HEK293 (cell line): ENCODE measurements at regions not wholly inside any gene's neighbourhood (a gene's known extent, or its start where the extent isn't known, plus 50 kb on each side); places are given as distances from the start of the nearest gene placed in this dataset.

Experiments
- CTCF ChIA-PET: fragments of 350-600 bp; formaldehyde crosslinking; extraction: SDS; loops from one replicate; lab custom pipeline; 2021; ENCODE audit warnings: antibody characterized with exemption; lab: Yijun Ruan, JAX
- POLR2A ChIA-PET: fragments of 300-600 bp; formaldehyde crosslinking; extraction: SDS; loops from one replicate; lab custom pipeline; 2020; ENCODE audit warnings: antibody characterized with exemption, inconsistent platforms; lab: Yijun Ruan, JAX
- H3K27ac ChIP-seq: fragments of 200-500 bp; sonication (Bioruptor generic); 2 replicates; pipeline ENCODE4 v1.5.1; 2014; ENCODE audit warnings: low read depth, low read length, control low read depth, inconsistent platforms; ENCODE audit errors: extremely low read depth
- H3K36me3 ChIP-seq, 2 experiments: fragments of 200-500 bp in 1 of 2; sonication (Bioruptor generic) in 1 of 2; 1 replicate in 1 of 2; 2 replicates in 1 of 2; pipeline ENCODE4 v1.5.1; 2014 to 2017; ENCODE audit warnings: inconsistent platforms in 2 of 2, low read length in 2 of 2; ENCODE audit not compliant: control insufficient read depth in 2 of 2, insufficient read depth in 1 of 2
- H3K4me1 ChIP-seq: fragments of 200-500 bp; sonication (Bioruptor generic); 2 replicates; pipeline ENCODE4 v1.5.1; 2014; ENCODE audit warnings: mild to moderate bottlenecking, low read length, inconsistent platforms; ENCODE audit not compliant: control insufficient read depth, insufficient read depth
- H3K4me3 ChIP-seq: 2 replicates; pipeline ENCODE4 v1.5.1; 2011; ENCODE audit warnings: low read depth, mild to moderate bottlenecking, control low read depth, low read length, moderate library complexity
- H3K9me3 ChIP-seq: fragments of 200-500 bp; sonication (Bioruptor generic); 2 replicates; pipeline ENCODE4 v1.5.1; 2014; ENCODE audit warnings: low read depth, low read length, inconsistent platforms; ENCODE audit not compliant: control insufficient read depth, insufficient read depth
- GFI1B ChIP-seq: fragments of 450-650 bp; formaldehyde crosslinking; IDR thresholded peaks from 2 replicates; pipeline ENCODE4 v1.5.1; 2016; ENCODE audit warnings: missing biosample characterization, missing genetic modification characterization
- KLF10 ChIP-seq: fragments of 450-650 bp; IDR thresholded peaks from 2 replicates; pipeline ENCODE4 v1.5.1; 2018; ENCODE audit warnings: missing biosample characterization, mild to moderate bottlenecking, missing genetic modification characterization
- KLF17 ChIP-seq: fragments of 450-650 bp; formaldehyde crosslinking; IDR thresholded peaks from 2 replicates; pipeline ENCODE4 v1.5.1; 2016; ENCODE audit warnings: missing biosample characterization, missing genetic modification characterization
- MZF1 ChIP-seq: fragments of 450-650 bp; formaldehyde crosslinking; IDR thresholded peaks from 2 replicates; pipeline ENCODE4 v1.5.1; 2017; ENCODE audit warnings: missing biosample characterization, missing genetic modification characterization, borderline replicate concordance
- OSR2 ChIP-seq: fragments of 450-650 bp; formaldehyde crosslinking; IDR thresholded peaks from 2 replicates; pipeline ENCODE4 v1.5.1; 2016; ENCODE audit warnings: missing biosample characterization, missing genetic modification characterization
- PRDM1 ChIP-seq: fragments of 450-650 bp; formaldehyde crosslinking; IDR thresholded peaks from 2 replicates; pipeline ENCODE4; 2016; ENCODE audit warnings: missing biosample characterization, missing genetic modification characterization
- SCRT1 ChIP-seq: fragments of 450-650 bp; formaldehyde crosslinking; IDR thresholded peaks from 2 replicates; pipeline ENCODE4 v1.5.1; 2016; ENCODE audit warnings: missing biosample characterization, missing genetic modification characterization, borderline replicate concordance
- SP2 ChIP-seq: fragments of 450-650 bp; formaldehyde crosslinking; IDR thresholded peaks from 2 replicates; pipeline ENCODE4 v1.5.1; 2016; ENCODE audit warnings: missing biosample characterization, missing genetic modification characterization
- ZBTB8A ChIP-seq: fragments of 450-650 bp; formaldehyde crosslinking; IDR thresholded peaks from 2 replicates; pipeline ENCODE4 v1.5.1; 2016; ENCODE audit warnings: missing biosample characterization, missing genetic modification characterization
- ZFHX2 ChIP-seq: fragments of 450-650 bp; formaldehyde crosslinking; conservative IDR thresholded peaks from 2 replicates; pipeline ENCODE4 v1.5.1; 2016; ENCODE audit warnings: missing biosample characterization, missing genetic modification characterization
- ZFP69B ChIP-seq: fragments of 450-650 bp; formaldehyde crosslinking; IDR thresholded peaks from 2 replicates; pipeline ENCODE4 v1.5.1; 2016; ENCODE audit warnings: missing biosample characterization, missing genetic modification characterization
- ZIC2 ChIP-seq: fragments of 450-650 bp; formaldehyde crosslinking; IDR thresholded peaks from 2 replicates; pipeline ENCODE4 v1.5.1; 2016; ENCODE audit warnings: missing biosample characterization, missing genetic modification characterization
- ZNF169 ChIP-seq: fragments of 450-650 bp; formaldehyde crosslinking; IDR thresholded peaks from 2 replicates; pipeline ENCODE4 v1.5.1; 2016; ENCODE audit warnings: missing biosample characterization, missing genetic modification characterization
- ZNF311 ChIP-seq: fragments of 450-650 bp; formaldehyde crosslinking; IDR thresholded peaks from 2 replicates; pipeline ENCODE4 v1.5.1; 2017; ENCODE audit warnings: missing biosample characterization, missing genetic modification characterization, borderline replicate concordance
- ZNF426 ChIP-seq: fragments of 450-650 bp; formaldehyde crosslinking; IDR thresholded peaks from 2 replicates; pipeline ENCODE4 v1.5.1; 2017; ENCODE audit warnings: missing biosample characterization, missing genetic modification characterization, mild to moderate bottlenecking, inconsistent platforms, moderate library complexity
- ZNF510 ChIP-seq: fragments of 450-650 bp; formaldehyde crosslinking; IDR thresholded peaks from 2 replicates; pipeline ENCODE4 v1.5.1; 2018; ENCODE audit warnings: mild to moderate bottlenecking, missing genetic modification characterization, missing biosample characterization; ENCODE audit not compliant: insufficient replicate concordance
- ZNF629 ChIP-seq: fragments of 450-650 bp; formaldehyde crosslinking; IDR thresholded peaks from 2 replicates; pipeline ENCODE4 v1.5.1; 2017; ENCODE audit warnings: missing biosample characterization, missing genetic modification characterization
- ZNF658 ChIP-seq: fragments of 450-650 bp; formaldehyde crosslinking; IDR thresholded peaks from 2 replicates; pipeline ENCODE4; 2016; ENCODE audit warnings: missing biosample characterization, missing genetic modification characterization
- ZNF670 ChIP-seq: fragments of 450-650 bp; formaldehyde crosslinking; IDR thresholded peaks from 2 replicates; pipeline ENCODE4 v1.5.1; 2016; ENCODE audit warnings: missing biosample characterization, missing genetic modification characterization, low read depth
- ZNF792 ChIP-seq: fragments of 450-650 bp; formaldehyde crosslinking; IDR thresholded peaks from 2 replicates; pipeline ENCODE4 v1.5.1; 2016; ENCODE audit warnings: missing biosample characterization, missing genetic modification characterization
- TF ChIP-seq, protein P1 (sequence below): fragments of 450-650 bp; IDR thresholded peaks from 2 replicates; pipeline ENCODE4 v1.5.1; 2018; ENCODE audit warnings: missing biosample characterization, mild to moderate bottlenecking, missing genetic modification characterization
- TF ChIP-seq, protein P2 (sequence below): fragments of 450-650 bp; formaldehyde crosslinking; IDR thresholded peaks from 2 replicates; pipeline ENCODE4 v1.5.1; 2016; ENCODE audit warnings: missing biosample characterization, missing genetic modification characterization

GRCh38 chr5:126097876-126098275 is 325.3 kb upstream of the GRAMD2B start:
- ChIA-PET CTCF (interaction anchor here (0.6 kb wide), 1 partner anchor 186 kb away, joined by 3 read pairs; no protein-coding TSS in a partner anchor), POLR2A (no interaction called here)
- no peak overlapping the region for H3K4me3 ChIP-seq
- TF ChIP-seq ZIC2 (tag by site-specific recombination) = no peak
- no peak for TF ChIP-seq ZFP69B (tag by site-specific recombination)
- TF ChIP-seq, protein P1, sequence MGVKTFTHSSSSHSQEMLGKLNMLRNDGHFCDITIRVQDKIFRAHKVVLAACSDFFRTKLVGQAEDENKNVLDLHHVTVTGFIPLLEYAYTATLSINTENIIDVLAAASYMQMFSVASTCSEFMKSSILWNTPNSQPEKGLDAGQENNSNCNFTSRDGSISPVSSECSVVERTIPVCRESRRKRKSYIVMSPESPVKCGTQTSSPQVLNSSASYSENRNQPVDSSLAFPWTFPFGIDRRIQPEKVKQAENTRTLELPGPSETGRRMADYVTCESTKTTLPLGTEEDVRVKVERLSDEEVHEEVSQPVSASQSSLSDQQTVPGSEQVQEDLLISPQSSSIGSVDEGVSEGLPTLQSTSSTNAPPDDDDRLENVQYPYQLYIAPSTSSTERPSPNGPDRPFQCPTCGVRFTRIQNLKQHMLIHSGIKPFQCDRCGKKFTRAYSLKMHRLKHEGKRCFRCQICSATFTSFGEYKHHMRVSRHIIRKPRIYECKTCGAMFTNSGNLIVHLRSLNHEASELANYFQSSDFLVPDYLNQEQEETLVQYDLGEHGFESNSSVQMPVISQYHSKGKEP = no peak
- TF ChIP-seq OSR2 (tag by site-specific recombination) = no peak
- TF ChIP-seq ZNF792 (tag by site-specific recombination) = no peak
- TF ChIP-seq SCRT1 (tag by site-specific recombination) = no peak
- no peak for TF ChIP-seq ZNF169 (tag by site-specific recombination)
- no peak for TF ChIP-seq ZNF629
- no peak for TF ChIP-seq SP2 (tag by site-specific recombination)
- no peak for TF ChIP-seq ZFHX2 (tag by site-specific recombination)
- TF ChIP-seq GFI1B = no peak
- TF ChIP-seq, protein P2, sequence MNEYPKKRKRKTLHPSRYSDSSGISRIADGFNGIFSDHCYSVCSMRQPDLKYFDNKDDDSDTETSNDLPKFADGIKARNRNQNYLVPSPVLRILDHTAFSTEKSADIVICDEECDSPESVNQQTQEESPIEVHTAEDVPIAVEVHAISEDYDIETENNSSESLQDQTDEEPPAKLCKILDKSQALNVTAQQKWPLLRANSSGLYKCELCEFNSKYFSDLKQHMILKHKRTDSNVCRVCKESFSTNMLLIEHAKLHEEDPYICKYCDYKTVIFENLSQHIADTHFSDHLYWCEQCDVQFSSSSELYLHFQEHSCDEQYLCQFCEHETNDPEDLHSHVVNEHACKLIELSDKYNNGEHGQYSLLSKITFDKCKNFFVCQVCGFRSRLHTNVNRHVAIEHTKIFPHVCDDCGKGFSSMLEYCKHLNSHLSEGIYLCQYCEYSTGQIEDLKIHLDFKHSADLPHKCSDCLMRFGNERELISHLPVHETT (tag by site-specific recombination) = no peak
- TF ChIP-seq KLF17 = no peak
- TF ChIP-seq ZNF510 = no peak
- no peak for TF ChIP-seq ZNF311 (tag by site-specific recombination)
- TF ChIP-seq PRDM1 (tag by site-specific recombination) = no peak
- no peaks in the 10 kb centered on the region for H3K4me1 ChIP-seq
- no peaks in the 10 kb centered on the region for H3K36me3 ChIP-seq
- no peaks in the 10 kb centered on the region for H3K9me3 ChIP-seq
- no peak overlapping the region for H3K27ac ChIP-seq

- no peaks in the 10 kb centered on the region for H3K36me3 ChIP-seq
- ChIA-PET CTCF (interaction anchor here (0.6 kb wide), 1 partner anchor 187 kb away, joined by 3 read pairs; no protein-coding TSS in a partner anchor), POLR2A (no interaction called here)
- H3K4me3 ChIP-seq = no peak overlapping the region
- TF ChIP-seq ZNF426 (tag by site-specific recombination) = no peak
- no peak for TF ChIP-seq ZNF658 (tag by site-specific recombination)
- no peak for TF ChIP-seq MZF1
- no peak for TF ChIP-seq ZBTB8A
- no peak for TF ChIP-seq ZNF670 (tag by site-specific recombination)
- no peak for TF ChIP-seq KLF10 (tag by site-specific recombination)
- H3K9me3 ChIP-seq = no peaks in the 10 kb centered on the region
- no peak overlapping the region for H3K27ac ChIP-seq
- H3K4me1 ChIP-seq = peaks cover under 1% of the 10 kb centered on the region; the same call in 1 of the 2 replicates
These were observed 324.7 kb upstream of the GRAMD2B start for GRCh38 chr5:126098330-126099017.
